GM12878 (cell line): ENCODE measurements at regions not wholly inside any gene's neighbourhood (a gene's known extent, or its start where the extent isn't known, plus 50 kb on each side); places are given as distances from the start of the nearest gene placed in this dataset.
A peak's percentile ranks its signal among the peaks of the same experiment; 100 is the strongest.

Experiments
- ATAC-seq: fragments of 200-7000 bp; cut with Tn5 transposase; 3 replicates; pipeline ENCODE4 v1.9.1; 2020; ENCODE audit warnings: mild to moderate bottlenecking, moderate library complexity
- BruUV-seq: library from RNA; stranded (reverse); fragments of 400-500 nt; replicated peaks from 2 replicates; lab custom pipeline; 2021; lab: Mats Ljungman, UMichigan
- CTCF ChIA-PET: fragments of 300-600 bp; sonication (Branson Sonifier 250); formaldehyde crosslinking; extraction: SDS; loops from one replicate; lab custom pipeline; 2021; ENCODE audit warnings: inconsistent platforms; lab: Yijun Ruan, JAX
- POLR2A ChIA-PET: fragments of 350-600 bp; formaldehyde crosslinking; extraction: SDS; loops from one replicate; lab custom pipeline; 2021; ENCODE audit warnings: inconsistent platforms; lab: Charles Lee
- RAD21 ChIA-PET: fragments of 300-600 bp; sonication (Branson Sonifier 250); formaldehyde crosslinking; loops from one replicate; lab custom pipeline; 2023; ENCODE audit warnings: antibody characterized with exemption; ENCODE audit not compliant: unreplicated experiment; lab: Charles Lee
- SMC1A ChIA-PET: fragments of 300-600 bp; sonication (Branson Sonifier 250); formaldehyde crosslinking; loops from one replicate; lab custom pipeline; 2023; ENCODE audit not compliant: unreplicated experiment, uncharacterized antibody; lab: Charles Lee
- DNase-seq: peaks from one replicate; pipeline ENCODE4 v3.0.0-alpha.2; 2011; ENCODE audit warnings: low read depth, low spot score
- FAIRE-seq: peaks from 3 replicates; lab custom pipeline; 2011; peaks lifted over from hg19 to GRCh38; lab: Jason Lieb, UNC
- H2AFZ ChIP-seq: 2 replicates; pipeline ENCODE4 v1.6.0; 2011; ENCODE audit warnings: low read depth, low read length, control low read depth; ENCODE audit not compliant: control insufficient read depth
- H3K27ac ChIP-seq: 2 replicates; pipeline ENCODE4 v1.5.1; 2011; ENCODE audit warnings: control low read depth; ENCODE audit not compliant: control insufficient read depth, insufficient read depth
- H3K27me3 ChIP-seq, 2 experiments: replicated peaks in 1 of 2; 2 replicates each; pipeline versions ENCODE4 v1.6.0 to v1.6.1; 2011; ENCODE audit warnings: low read length in 1 of 2; ENCODE audit not compliant: control insufficient read depth in 2 of 2, insufficient read depth in 2 of 2
- H3K36me3 ChIP-seq, 2 experiments: 2 replicates each; pipeline ENCODE4 v1.5.1; 2011; ENCODE audit warnings: low read length in 1 of 2; ENCODE audit not compliant: control insufficient read depth in 2 of 2, insufficient read depth in 2 of 2
- H3K4me1 ChIP-seq: 2 replicates; pipeline ENCODE4 v1.6.1; 2011; ENCODE audit warnings: mild to moderate bottlenecking, low read length, moderate library complexity, mixed read lengths; ENCODE audit not compliant: control insufficient read depth, insufficient read depth
- H3K4me2 ChIP-seq: 2 replicates; pipeline ENCODE4 v1.6.0; 2011; ENCODE audit warnings: control low read depth; ENCODE audit not compliant: control insufficient read depth, insufficient read depth
- H3K4me3 ChIP-seq: fragments of 200-600 bp; sonication (generic); 2 replicates; pipeline ENCODE4 v1.5.1; 2016
- H3K79me2 ChIP-seq: 2 replicates; pipeline ENCODE4 v1.6.0; 2011; ENCODE audit warnings: low read length; ENCODE audit not compliant: control insufficient read depth, insufficient read depth
- H3K9ac ChIP-seq: 2 replicates; pipeline ENCODE4 v1.8.0; 2011; ENCODE audit warnings: low read length, control low read depth, mixed read lengths; ENCODE audit not compliant: control insufficient read depth, insufficient read depth
- H3K9me3 ChIP-seq: replicated peaks from 3 replicates; pipeline ENCODE4 v1.5.1; 2011; ENCODE audit warnings: mild to moderate bottlenecking, low read length; ENCODE audit not compliant: control insufficient read depth, insufficient read depth
- H4K20me1 ChIP-seq: 2 replicates; pipeline ENCODE4 v1.6.0; 2011; ENCODE audit not compliant: control insufficient read depth, insufficient read depth
- JUNB ChIP-seq: IDR thresholded peaks from 2 replicates; pipeline ENCODE4 v1.6.1; 2016; ENCODE audit warnings: antibody characterized with exemption, mild to moderate bottlenecking
- POLR2AphosphoS2 ChIP-seq: IDR thresholded peaks from 2 replicates; pipeline ENCODE4 v1.6.1; 2011; ENCODE audit warnings: low read depth, mild to moderate bottlenecking, low read length, improper control_type of control experiment, moderate library complexity
- SPI1 ChIP-seq: IDR thresholded peaks from 2 replicates; pipeline ENCODE4 v1.6.1; 2011; ENCODE audit warnings: low read depth, mild to moderate bottlenecking, low read length, moderate library complexity, borderline replicate concordance; ENCODE audit not compliant: insufficient read depth
- WGBS: methylation state at CpG from one replicate; pipeline ENCODE4 v1.1.6; 2016; ENCODE audit warnings: low lambda C conversion rate; ENCODE audit not compliant: insufficient replicate concordance, insufficient coverage; ENCODE audit errors: missing lambda C conversion rate; 5-methylcytosine and 5-hydroxymethylcytosine counted together
- in situ Hi-C: fragments of 300-500 bp; cut with MboI; formaldehyde crosslinking; loops from 9 replicates; pipeline ENCODE4 v1.14.3; 2018; ENCODE audit warnings: mixed read lengths
- intact Hi-C: fragments of 100-400 bp; cut with micrococcal nuclease; formaldehyde crosslinking; loops from one replicate; pipeline ENCODE4 v1.14.2; 2022; ENCODE audit not compliant: unreplicated experiment
- TF ChIP-seq, protein P1 (sequence below): IDR thresholded peaks from 2 replicates; pipeline ENCODE4 v1.6.1; 2012; ENCODE audit warnings: improper control_type of control experiment, low read depth, low read length; ENCODE audit not compliant: insufficient replicate concordance

DNA sequence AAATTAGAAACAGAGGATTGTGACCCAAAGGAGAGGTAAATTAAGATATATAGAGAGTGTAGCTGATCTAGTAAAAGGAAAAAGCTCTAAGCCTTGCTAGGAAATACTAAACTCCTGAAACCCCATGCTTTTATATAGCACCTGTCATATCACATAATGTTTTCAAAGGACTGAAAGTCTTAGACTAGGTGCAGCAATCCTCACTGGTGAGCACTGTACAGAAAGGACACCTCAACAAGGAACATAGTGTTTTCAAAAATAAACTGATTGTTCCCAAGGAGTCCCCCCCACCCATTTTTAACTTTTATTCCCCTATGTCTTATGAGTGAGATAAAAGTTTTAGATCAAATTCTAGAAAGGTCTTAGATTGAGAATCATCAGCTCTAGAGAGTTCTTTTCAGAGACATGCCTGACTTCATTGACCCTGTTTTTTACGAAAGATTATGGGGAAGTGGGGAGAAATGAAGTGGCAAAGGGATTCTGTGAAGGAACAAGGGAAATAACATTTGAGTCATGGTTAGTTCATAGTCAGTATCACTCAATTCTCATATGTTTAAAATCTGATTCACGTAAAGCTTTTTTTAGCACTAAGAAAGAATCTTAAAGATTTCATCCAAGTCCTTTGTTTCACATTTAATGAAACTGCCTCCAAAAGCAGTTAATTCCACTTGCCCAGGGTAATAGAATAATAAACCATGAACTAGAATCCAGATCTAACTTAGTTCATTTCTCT, 166.4 kb downstream of the CYB561 start (continued):
- TF ChIP-seq, protein P1, sequence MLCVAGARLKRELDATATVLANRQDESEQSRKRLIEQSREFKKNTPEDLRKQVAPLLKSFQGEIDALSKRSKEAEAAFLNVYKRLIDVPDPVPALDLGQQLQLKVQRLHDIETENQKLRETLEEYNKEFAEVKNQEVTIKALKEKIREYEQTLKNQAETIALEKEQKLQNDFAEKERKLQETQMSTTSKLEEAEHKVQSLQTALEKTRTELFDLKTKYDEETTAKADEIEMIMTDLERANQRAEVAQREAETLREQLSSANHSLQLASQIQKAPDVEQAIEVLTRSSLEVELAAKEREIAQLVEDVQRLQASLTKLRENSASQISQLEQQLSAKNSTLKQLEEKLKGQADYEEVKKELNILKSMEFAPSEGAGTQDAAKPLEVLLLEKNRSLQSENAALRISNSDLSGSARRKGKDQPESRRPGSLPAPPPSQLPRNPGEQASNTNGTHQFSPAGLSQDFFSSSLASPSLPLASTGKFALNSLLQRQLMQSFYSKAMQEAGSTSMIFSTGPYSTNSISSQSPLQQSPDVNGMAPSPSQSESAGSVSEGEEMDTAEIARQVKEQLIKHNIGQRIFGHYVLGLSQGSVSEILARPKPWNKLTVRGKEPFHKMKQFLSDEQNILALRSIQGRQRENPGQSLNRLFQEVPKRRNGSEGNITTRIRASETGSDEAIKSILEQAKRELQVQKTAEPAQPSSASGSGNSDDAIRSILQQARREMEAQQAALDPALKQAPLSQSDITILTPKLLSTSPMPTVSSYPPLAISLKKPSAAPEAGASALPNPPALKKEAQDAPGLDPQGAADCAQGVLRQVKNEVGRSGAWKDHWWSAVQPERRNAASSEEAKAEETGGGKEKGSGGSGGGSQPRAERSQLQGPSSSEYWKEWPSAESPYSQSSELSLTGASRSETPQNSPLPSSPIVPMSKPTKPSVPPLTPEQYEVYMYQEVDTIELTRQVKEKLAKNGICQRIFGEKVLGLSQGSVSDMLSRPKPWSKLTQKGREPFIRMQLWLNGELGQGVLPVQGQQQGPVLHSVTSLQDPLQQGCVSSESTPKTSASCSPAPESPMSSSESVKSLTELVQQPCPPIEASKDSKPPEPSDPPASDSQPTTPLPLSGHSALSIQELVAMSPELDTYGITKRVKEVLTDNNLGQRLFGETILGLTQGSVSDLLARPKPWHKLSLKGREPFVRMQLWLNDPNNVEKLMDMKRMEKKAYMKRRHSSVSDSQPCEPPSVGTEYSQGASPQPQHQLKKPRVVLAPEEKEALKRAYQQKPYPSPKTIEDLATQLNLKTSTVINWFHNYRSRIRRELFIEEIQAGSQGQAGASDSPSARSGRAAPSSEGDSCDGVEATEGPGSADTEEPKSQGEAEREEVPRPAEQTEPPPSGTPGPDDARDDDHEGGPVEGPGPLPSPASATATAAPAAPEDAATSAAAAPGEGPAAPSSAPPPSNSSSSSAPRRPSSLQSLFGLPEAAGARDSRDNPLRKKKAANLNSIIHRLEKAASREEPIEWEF = no peak

DNA sequence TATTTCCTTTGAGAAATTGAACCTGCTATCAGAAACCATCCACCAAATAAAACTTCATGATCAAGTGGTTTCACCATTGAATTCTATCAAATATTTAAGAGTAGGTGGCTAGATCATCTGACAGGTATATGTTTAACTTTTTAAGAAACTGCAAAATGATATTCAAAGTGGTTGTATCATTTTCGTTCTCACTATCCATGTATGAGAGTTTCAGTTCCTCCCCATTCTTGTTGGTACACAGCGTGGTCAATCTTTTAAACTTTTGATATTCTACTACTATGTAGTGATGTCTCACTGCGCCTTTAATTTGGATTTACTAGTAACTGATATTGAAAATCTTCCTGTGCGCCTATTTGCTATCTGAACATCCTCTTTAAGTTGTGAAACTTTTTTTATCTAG, 163.7 kb downstream of the CYB561 start:
- ATAC-seq (peak; percentile 79), DNase-seq (no peak), FAIRE-seq (no peak)
- in situ Hi-C loops = no loop called here
- Histone ChIP-seq H3K4me2 (no peak overlapping the region), H2AFZ (no peak overlapping the region), H3K9ac (no peak overlapping the region), H3K36me3 (no peaks in the 10 kb centered on the region), H3K79me2 (no peaks in the 10 kb centered on the region), H3K9me3 (no peaks in the 10 kb centered on the region; the same call in 2 of the 3 replicates), H3K27me3 (no peaks in the 10 kb centered on the region; a peak in 1 of 4 replicates), H3K4me3 (no peak overlapping the region), H3K4me1 (peaks cover 7% of the 10 kb centered on the region), H3K27ac (no peak overlapping the region), H4K20me1 (no peaks in the 10 kb centered on the region)
- BruUV-seq = no TSS peak
- intact Hi-C loops = no loop called here
- TF ChIP-seq SPI1 (peak; percentile 91), POLR2AphosphoS2 (no peak), JUNB (peak; percentile 11; the same call in 1 of the 2 replicates)
- ChIA-PET RAD21 (no interaction called here), POLR2A (no interaction called here), CTCF (no interaction called here), SMC1A (no interaction called here)
- WGBS = 38% methylated on average over 4 of the region's 4 CpGs
